Sigmoid colon (tissue), 6 donors: ENCODE measurements at regions not wholly inside any gene's neighbourhood (a gene's known extent, or its start where the extent isn't known, plus 50 kb on each side); places are given as distances from the start of the nearest gene placed in this dataset.
"Not testable (repeated sequence)": the region's sequence is repeated elsewhere in the genome, so short reads cannot be mapped to it uniquely, and the experiment has no call there.

ENCODE experiments used
- DNase-seq: peaks from one replicate; pipeline ENCODE4 v3.0.0-alpha.2; 2019
- H3K27ac ChIP-seq, 4 donors: fragments of 200-600 bp; sonication (generic); one replicate each; pipeline ENCODE4 v1.5.1; 2016 to 2019; ENCODE audit warnings: mild to moderate bottlenecking in 1 of 4
- H3K27me3 ChIP-seq, 3 donors: fragments of 200-600 bp; sonication (generic); one replicate each; pipeline ENCODE4 v1.5.1; 2019; ENCODE audit warnings: mild to moderate bottlenecking in 1 of 3
- H3K36me3 ChIP-seq, 4 donors: fragments of 200-600 bp; sonication (generic); one replicate each; pipeline ENCODE4 v1.5.1; 2016 to 2019
- H3K4me1 ChIP-seq, 4 donors: fragments of 200-600 bp; sonication (generic); one replicate each; pipeline ENCODE4 v1.5.1; 2017 to 2019
- H3K4me3 ChIP-seq, 4 donors: fragments of 200-600 bp; sonication (generic); one replicate each; pipeline ENCODE4 v1.5.1; 2017 to 2019; ENCODE audit warnings: mild to moderate bottlenecking in 2 of 4, moderate library complexity in 1 of 4
- H3K9me3 ChIP-seq, 4 donors: fragments of 200-600 bp in 3 of 4; sonication (generic) in 3 of 4; one replicate each; pipeline versions ENCODE4 v1.5.1 to v1.6.1; 2013 to 2019
- EP300 ChIP-seq, 4 donors: sonication (generic); formaldehyde crosslinking; IDR thresholded peaks; one replicate each; pipeline ENCODE4 v1.6.1; 2017; ENCODE audit warnings: antibody characterized with exemption in 4 of 4
- POLR2A ChIP-seq, 2 donors: fragments of 450-650 bp; IDR thresholded peaks; one replicate each; pipeline ENCODE4 v1.6.1; 2016; ENCODE audit warnings: antibody characterized with exemption in 2 of 2, mild to moderate bottlenecking in 2 of 2, moderate library complexity in 2 of 2
- POLR2AphosphoS5 ChIP-seq, 4 donors: sonication (generic); formaldehyde crosslinking; IDR thresholded peaks; one replicate each; pipeline ENCODE4 v1.6.1; 2017; ENCODE audit warnings: antibody characterized with exemption in 4 of 4
- WGBS, 2 donors: extraction: QIAGEN DNeasy Blood & Tissue Kit; methylation state at CpG; one replicate each; pipeline ENCODE4 v1.1.7; 2013; 5-methylcytosine and 5-hydroxymethylcytosine counted together
- intact Hi-C: fragments of 100-400 bp; cut with DNase I; formaldehyde crosslinking; loops from one replicate; pipeline ENCODE4 v1.15.1; 2023
- TF ChIP-seq, protein P1 (sequence below), 4 experiments: fragments of 450-650 bp in 3 of 4; fragments of 200-600 bp in 1 of 4; IDR thresholded peaks; one replicate each; pipeline ENCODE4 v1.5.1; 2016 to 2019; ENCODE audit warnings: antibody characterized with exemption in 4 of 4, mild to moderate bottlenecking in 3 of 4, moderate library complexity in 2 of 4
- donor health status: healthy with polysubstance abuse.
- donor health status: healthy.

DNA sequence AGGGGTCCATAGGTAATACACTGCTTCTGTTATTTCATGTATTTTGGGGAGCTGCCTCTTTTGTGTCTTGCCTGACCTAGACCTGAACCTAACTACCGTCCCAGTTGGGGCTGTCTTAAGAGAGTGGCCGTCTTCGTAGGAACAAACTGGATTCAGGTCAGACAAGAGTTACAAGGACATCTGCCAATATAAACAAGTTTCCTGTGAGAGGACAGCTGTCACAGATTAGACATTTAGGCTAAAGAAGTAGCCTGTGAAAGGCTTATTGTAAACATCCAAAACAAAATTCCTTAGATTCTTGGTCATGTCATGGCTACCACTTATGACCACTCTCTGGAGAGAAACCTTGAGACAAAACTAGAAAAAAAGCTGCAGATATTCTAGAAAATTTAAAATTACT, 797.6 kb upstream of the AADAT start:
- no peak overlapping the region for H3K4me3 ChIP-seq
- H3K27ac ChIP-seq, result no peak overlapping the region
- intact Hi-C loops, result no loop called here
- WGBS, 2 donors, result 24 to 52% methylated on average over 3 of the region's 3 CpGs
- H3K4me1 ChIP-seq, result no peaks in the 10 kb centered on the region
- no peaks in the 10 kb centered on the region for H3K36me3 ChIP-seq
- H3K27me3 ChIP-seq, result no peaks in the 10 kb centered on the region
- no peaks in the 10 kb centered on the region for H3K9me3 ChIP-seq
- TF ChIP-seq EP300 (IDR thresholded peaks at IDR 0.05), result no peak
- TF ChIP-seq, protein P1, sequence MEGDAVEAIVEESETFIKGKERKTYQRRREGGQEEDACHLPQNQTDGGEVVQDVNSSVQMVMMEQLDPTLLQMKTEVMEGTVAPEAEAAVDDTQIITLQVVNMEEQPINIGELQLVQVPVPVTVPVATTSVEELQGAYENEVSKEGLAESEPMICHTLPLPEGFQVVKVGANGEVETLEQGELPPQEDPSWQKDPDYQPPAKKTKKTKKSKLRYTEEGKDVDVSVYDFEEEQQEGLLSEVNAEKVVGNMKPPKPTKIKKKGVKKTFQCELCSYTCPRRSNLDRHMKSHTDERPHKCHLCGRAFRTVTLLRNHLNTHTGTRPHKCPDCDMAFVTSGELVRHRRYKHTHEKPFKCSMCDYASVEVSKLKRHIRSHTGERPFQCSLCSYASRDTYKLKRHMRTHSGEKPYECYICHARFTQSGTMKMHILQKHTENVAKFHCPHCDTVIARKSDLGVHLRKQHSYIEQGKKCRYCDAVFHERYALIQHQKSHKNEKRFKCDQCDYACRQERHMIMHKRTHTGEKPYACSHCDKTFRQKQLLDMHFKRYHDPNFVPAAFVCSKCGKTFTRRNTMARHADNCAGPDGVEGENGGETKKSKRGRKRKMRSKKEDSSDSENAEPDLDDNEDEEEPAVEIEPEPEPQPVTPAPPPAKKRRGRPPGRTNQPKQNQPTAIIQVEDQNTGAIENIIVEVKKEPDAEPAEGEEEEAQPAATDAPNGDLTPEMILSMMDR (IDR thresholded peaks at IDR 0.05), result no peak
- no peak for TF ChIP-seq POLR2AphosphoS5 (IDR thresholded peaks at IDR 0.05)
- TF ChIP-seq POLR2A (IDR thresholded peaks at IDR 0.05), result no peak
- no peak for DNase-seq

DNA sequence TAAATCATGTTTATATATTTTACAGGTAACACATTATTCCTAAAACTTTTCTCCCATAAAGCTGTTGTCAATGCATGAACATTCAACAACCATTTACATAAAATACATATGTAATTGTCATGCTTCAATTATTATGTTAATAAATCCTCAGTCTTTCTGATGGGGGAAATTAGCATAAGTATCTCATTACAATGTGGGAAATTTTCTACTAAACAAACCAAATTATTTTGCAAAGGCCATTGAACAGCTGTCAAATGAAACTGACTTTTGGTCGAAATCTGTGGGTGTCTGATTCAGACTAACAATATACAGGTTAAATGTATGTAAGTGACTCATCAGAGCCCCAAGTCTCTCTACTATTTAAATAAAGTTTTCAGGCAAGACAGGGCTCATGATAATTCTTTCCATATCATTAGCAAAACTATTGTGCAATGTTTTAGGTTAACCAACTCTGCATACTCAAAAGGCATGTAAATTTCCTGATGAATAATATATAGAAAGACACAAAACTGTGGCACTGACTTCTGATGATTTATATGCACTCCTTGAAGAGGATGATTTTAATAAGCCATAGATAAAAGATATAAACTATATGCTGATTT, 795.3 kb upstream of the AADAT start:
- H3K27me3 ChIP-seq, result no peaks in the 10 kb centered on the region
- H3K36me3 ChIP-seq, result no peaks in the 10 kb centered on the region
- no peak overlapping the region for H3K4me3 ChIP-seq
- intact Hi-C loops, result no loop called here
- peaks cover 0 to 2% (median 0%) of the 10 kb centered on the region in 4 donors for H3K9me3 ChIP-seq
- 75 to 82% methylated on average over 1 of the region's 1 CpG for WGBS, 2 donors
- no peak for DNase-seq
- H3K4me1 ChIP-seq, result no peaks in the 10 kb centered on the region
- TF ChIP-seq EP300 (IDR thresholded peaks at IDR 0.05) (no peak), POLR2AphosphoS5 (IDR thresholded peaks at IDR 0.05) (no peak), POLR2A (IDR thresholded peaks at IDR 0.05) (no peak)
- TF ChIP-seq, protein P1 (IDR thresholded peaks at IDR 0.05), result no peak
- no peak overlapping the region for H3K27ac ChIP-seq

DNA sequence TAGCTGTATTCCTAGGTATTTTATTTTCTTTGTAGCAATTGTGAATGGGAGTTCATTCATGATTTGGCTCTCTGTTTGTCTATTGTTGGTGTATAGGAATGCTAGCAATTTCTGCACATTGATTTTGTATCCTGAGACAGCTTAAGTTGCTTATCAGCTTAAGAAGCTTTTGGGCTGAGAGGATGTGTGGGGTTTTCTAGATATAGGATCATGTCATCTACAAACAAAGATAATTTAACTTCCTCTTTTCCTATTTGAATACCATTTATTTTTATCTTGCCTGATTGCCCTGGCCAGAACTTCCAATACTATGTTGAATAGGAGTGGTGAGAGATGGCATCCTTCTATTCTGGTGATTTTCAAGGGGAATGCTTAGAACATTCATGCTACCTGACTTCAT, 791.9 kb upstream of the AADAT start:
- H3K9me3 ChIP-seq, H3K27ac ChIP-seq, H3K4me1 ChIP-seq, H3K4me3 ChIP-seq, H3K36me3 ChIP-seq, H3K27me3 ChIP-seq, intact Hi-C loops, DNase-seq: not testable (repeated sequence)

DNA sequence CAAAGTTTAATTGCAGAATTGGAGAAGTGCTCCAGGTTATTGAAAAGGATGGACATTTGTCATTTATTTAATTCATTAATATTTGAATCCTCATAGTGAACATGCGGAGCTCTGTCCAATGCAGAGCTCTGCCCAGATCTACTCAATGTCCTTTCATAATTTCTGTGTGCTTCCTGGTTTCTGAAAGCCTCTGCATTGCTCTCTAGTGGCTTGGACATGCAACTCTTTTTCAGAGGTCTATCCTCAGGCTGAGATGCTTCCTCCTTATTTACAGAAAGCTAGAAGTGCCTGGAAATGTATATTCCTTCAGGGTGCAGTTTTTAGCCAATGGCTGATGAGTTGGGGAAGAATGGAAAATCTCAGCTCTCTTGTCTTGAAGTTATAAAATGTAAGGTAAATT, 786.1 kb upstream of the AADAT start:
- Histone ChIP-seq H3K4me1 (no peaks in the 10 kb centered on the region), H3K27me3 (no peaks in the 10 kb centered on the region), H3K36me3 (no peaks in the 10 kb centered on the region), H3K4me3 (no peak overlapping the region), H3K27ac (no peak overlapping the region), H3K9me3 (no peaks in the 10 kb centered on the region)
- DNase-seq, result no peak
- 85 to 94% methylated on average over 1 of the region's 1 CpG for WGBS, 2 donors
- intact Hi-C loops, result no loop called here
- TF ChIP-seq POLR2A (IDR thresholded peaks at IDR 0.05) (no peak), EP300 (IDR thresholded peaks at IDR 0.05) (no peak), POLR2AphosphoS5 (IDR thresholded peaks at IDR 0.05) (no peak)
- TF ChIP-seq, protein P1 (IDR thresholded peaks at IDR 0.05), result no peak

DNA sequence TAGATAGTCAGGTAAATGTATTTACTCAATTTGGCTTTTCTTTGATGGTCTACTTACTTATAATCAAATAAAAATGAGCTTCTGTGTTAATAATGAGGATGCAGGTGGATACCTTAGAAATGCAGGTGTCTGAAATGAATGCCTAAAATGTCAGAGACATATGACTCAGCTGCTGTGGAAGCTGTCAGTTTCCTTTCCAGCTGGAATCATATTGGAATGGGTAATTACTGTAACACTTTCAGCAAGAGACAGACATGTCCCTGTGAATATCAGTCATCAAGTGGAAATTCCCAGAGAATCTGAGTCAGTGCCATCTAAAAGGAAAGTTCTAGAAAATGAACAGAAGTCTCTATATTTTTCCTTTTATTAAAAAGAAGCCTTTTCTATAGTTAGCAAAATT, 783.0 kb upstream of the AADAT start:
- intact Hi-C loops, result no loop called here
- Histone ChIP-seq H3K9me3 (no peaks in the 10 kb centered on the region), H3K4me3 (no peak overlapping the region), H3K36me3 (no peaks in the 10 kb centered on the region), H3K4me1 (no peaks in the 10 kb centered on the region), H3K27me3 (no peaks in the 10 kb centered on the region), H3K27ac (no peak overlapping the region)
- TF ChIP-seq POLR2A (IDR thresholded peaks at IDR 0.05) (no peak), EP300 (IDR thresholded peaks at IDR 0.05) (no peak), POLR2AphosphoS5 (IDR thresholded peaks at IDR 0.05) (no peak)
- TF ChIP-seq, protein P1 (IDR thresholded peaks at IDR 0.05), result no peak
- DNase-seq, result no peak
